ENCODE measurements at regions not wholly inside any gene's neighbourhood (a gene's known extent, or its start where the extent isn't known, plus 50 kb on each side); places are given as distances from the start of the nearest gene placed in this dataset.

GRCh38 chr21:43305336-43305665 is 121.6 kb downstream of the SIK1 start:
- ChIA-PET POLR2A (ENCODE audit: low non-redundant PET) (no interaction called here), CTCF (no interaction called here)
- H3K27ac ChIP-seq: peak overlapping the region; percentile 97
- no peak for DNase-seq (ENCODE audit: low spot score)
- TF ChIP-seq CTCF (conservative IDR thresholded peaks at IDR 0.05; ENCODE audit: low read depth): no peak

- ChIA-PET CTCF (no interaction called here), POLR2A (ENCODE audit: low non-redundant PET) (interaction anchor here (0.5 kb wide), 1 partner anchor 18 kb away, joined by 3 read pairs; no protein-coding TSS in a partner anchor)
- DNase-seq (ENCODE audit: low spot score): no peak
- H3K27ac ChIP-seq: peak overlapping the region; percentile 97
- TF ChIP-seq CTCF (conservative IDR thresholded peaks at IDR 0.05; ENCODE audit: low read depth): no peak
Measured at GRCh38 chr21:43304621-43305335, 122.2 kb downstream of the SIK1 start.

- no peak for TF ChIP-seq CTCF (conservative IDR thresholded peaks at IDR 0.05; ENCODE audit: low read depth)
- no peak for DNase-seq (ENCODE audit: low spot score)
- peak overlapping the region; percentile 97 for H3K27ac ChIP-seq
- ChIA-PET CTCF (no interaction called here), POLR2A (ENCODE audit: low non-redundant PET) (interaction anchor here (0.5 kb wide), 1 partner anchor 18 kb away, joined by 3 read pairs; no protein-coding TSS in a partner anchor)
Measured at GRCh38 chr21:43304206-43304605, 122.7 kb downstream of the SIK1 start.

GRCh38 chr21:43303275-43304178 is 123.4 kb downstream of the SIK1 start:
- POLR2A ChIA-PET (ENCODE audit: low non-redundant PET): no interaction called here
- peak overlapping the region; percentile 87 for H3K27ac ChIP-seq
- CTCF ChIA-PET: no interaction called here
- TF ChIP-seq CTCF (conservative IDR thresholded peaks at IDR 0.05; ENCODE audit: low read depth): no peak
- no peak for DNase-seq (ENCODE audit: low spot score)

GRCh38 chr21:43302769-43303168 is 124.2 kb downstream of the SIK1 start:
- H3K27ac ChIP-seq: peak overlapping the region; percentile 87
- ChIA-PET POLR2A (ENCODE audit: low non-redundant PET) (no interaction called here), CTCF (no interaction called here)
- DNase-seq (ENCODE audit: low spot score): no peak
- TF ChIP-seq CTCF (conservative IDR thresholded peaks at IDR 0.05; ENCODE audit: low read depth): no peak

GRCh38 chr21:43302062-43302700 is 124.8 kb downstream of the SIK1 start:
- peak overlapping the region; percentile 87 for H3K27ac ChIP-seq
- CTCF ChIA-PET: no interaction called here
- DNase-seq (ENCODE audit: low spot score): no peak
- no peak for TF ChIP-seq CTCF (conservative IDR thresholded peaks at IDR 0.05; ENCODE audit: low read depth)
- POLR2A ChIA-PET (ENCODE audit: low non-redundant PET): no interaction called here

Measured in RWPE1 (cell line).